GM12873 (cell line): ENCODE measurements at regions not wholly inside any gene's neighbourhood (a gene's known extent, or its start where the extent isn't known, plus 50 kb on each side); places are given as distances from the start of the nearest gene placed in this dataset.

Source experiments
- CTCF ChIP-seq: IDR thresholded peaks from 2 replicates; pipeline ENCODE4 v1.5.1; 2012; ENCODE audit warnings: low read depth, mild to moderate bottlenecking, moderate library complexity, low read length, control low read depth; ENCODE audit not compliant: insufficient read depth; ENCODE audit errors: missing control alignments

GRCh38 chrX:43566170-43566569 is 89.9 kb upstream of the MAOA start:
- TF ChIP-seq CTCF: no peak

- TF ChIP-seq CTCF: no peak
These were observed 82.6 kb upstream of the MAOA start for GRCh38 chrX:43573441-43574015.

GRCh38 chrX:43580621-43581020 is 75.5 kb upstream of the MAOA start:
- no peak for TF ChIP-seq CTCF

- no peak for TF ChIP-seq CTCF
These were observed 74.9 kb upstream of the MAOA start for GRCh38 chrX:43581167-43581566.

- TF ChIP-seq CTCF: no peak
These were observed 74.1 kb upstream of the MAOA start for GRCh38 chrX:43581888-43582539.

- TF ChIP-seq CTCF: no peak
These were observed 73.6 kb upstream of the MAOA start for GRCh38 chrX:43582540-43582913.

GRCh38 chrX:43585922-43586321 is 70.2 kb upstream of the MAOA start:
- no peak for TF ChIP-seq CTCF

- no peak for TF ChIP-seq CTCF
These were observed 69.3 kb upstream of the MAOA start for GRCh38 chrX:43586830-43587229.
